ENCODE measurements at regions not wholly inside any gene's neighbourhood (a gene's known extent, or its start where the extent isn't known, plus 50 kb on each side); places are given as distances from the start of the nearest gene placed in this dataset.

DNA sequence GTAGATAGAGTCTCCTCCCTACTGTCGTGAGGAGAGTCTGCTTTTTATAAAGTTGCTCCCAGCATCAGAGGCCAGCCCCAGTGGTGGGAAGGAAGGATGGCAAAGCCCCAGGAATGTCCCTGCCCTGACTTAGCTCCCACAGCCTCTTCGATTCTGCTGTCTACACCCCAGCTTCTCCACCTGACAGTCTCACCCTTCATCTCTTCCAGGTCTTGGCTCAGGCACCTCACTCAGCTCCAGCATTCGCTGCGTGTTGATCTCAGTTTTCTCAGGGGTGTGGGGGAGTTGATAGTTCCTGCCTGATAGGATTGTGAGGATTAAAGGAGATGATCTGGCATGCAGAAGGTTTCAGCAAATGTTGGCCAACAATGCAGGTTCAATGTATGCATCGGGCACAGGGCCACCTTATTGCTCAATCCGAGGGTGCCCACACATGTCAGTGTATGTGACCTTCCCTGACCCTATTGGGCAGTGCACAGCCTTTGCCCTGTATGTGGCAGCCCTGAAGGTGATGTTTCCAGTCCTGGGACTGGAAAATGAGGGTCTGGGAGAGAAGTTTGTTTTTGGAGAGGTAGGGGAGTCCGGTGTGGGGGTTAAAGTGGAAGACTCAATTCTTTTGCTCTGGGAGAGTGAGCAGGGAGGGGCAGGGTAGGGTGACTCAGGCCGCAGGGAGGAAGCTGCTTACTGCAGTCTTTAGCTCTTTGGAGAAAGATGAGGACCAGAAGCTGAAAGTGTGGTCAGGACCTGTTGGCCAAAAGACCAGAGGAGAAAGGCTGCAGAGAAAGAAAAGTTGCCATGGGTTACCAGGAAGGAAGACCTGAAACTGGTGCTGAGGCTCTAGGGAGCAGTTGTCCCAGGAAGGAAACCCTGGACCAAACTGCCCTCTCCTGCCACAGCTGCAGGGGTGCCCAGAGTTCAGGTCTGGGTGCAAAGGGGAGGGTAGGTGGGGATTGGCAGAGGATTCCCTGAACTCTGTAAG lies 153.2 kb downstream of the MACROH2A1 start (continued):
- TF ChIP-seq, protein P1, sequence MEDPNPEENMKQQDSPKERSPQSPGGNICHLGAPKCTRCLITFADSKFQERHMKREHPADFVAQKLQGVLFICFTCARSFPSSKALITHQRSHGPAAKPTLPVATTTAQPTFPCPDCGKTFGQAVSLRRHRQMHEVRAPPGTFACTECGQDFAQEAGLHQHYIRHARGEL (CRISPR knock-in tag; IDR thresholded peaks at IDR 0.05): no peak
- TF ChIP-seq ADNP (CRISPR knock-in tag; IDR thresholded peaks at IDR 0.05) (no peak), THAP8 (CRISPR knock-in tag; IDR thresholded peaks at IDR 0.05; ENCODE audit: borderline replicate concordance) (no peak), GLI4 (CRISPR knock-in tag; IDR thresholded peaks at IDR 0.05; ENCODE audit: borderline replicate concordance) (no peak), HNRNPUL1 (IDR thresholded peaks at IDR 0.05; ENCODE audit: low read depth, low read length) (no peak), RFX1 (IDR thresholded peaks at IDR 0.05) (no peak), LCORL (IDR thresholded peaks at IDR 0.05) (no peak), LCORL (CRISPR knock-in tag; IDR thresholded peaks at IDR 0.05) (no peak), HOXA9 (CRISPR knock-in tag; IDR thresholded peaks at IDR 0.05; ENCODE audit: borderline replicate concordance) (no peak), AGO2 (optimal IDR thresholded peaks at IDR 0.05; ENCODE audit: low read depth, low read length) (no peak), CEBPG (CRISPR knock-in tag; IDR thresholded peaks at IDR 0.05) (peak; percentile 50), ZBTB21 (CRISPR knock-in tag; IDR thresholded peaks at IDR 0.05) (no peak)
- TF ChIP-seq, protein P2, sequence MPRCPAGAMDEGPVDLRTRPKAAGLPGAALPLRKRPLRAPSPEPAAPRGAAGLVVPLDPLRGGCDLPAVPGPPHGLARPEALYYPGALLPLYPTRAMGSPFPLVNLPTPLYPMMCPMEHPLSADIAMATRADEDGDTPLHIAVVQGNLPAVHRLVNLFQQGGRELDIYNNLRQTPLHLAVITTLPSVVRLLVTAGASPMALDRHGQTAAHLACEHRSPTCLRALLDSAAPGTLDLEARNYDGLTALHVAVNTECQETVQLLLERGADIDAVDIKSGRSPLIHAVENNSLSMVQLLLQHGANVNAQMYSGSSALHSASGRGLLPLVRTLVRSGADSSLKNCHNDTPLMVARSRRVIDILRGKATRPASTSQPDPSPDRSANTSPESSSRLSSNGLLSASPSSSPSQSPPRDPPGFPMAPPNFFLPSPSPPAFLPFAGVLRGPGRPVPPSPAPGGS (CRISPR knock-in tag; IDR thresholded peaks at IDR 0.05): no peak
- TF ChIP-seq, protein P3, sequence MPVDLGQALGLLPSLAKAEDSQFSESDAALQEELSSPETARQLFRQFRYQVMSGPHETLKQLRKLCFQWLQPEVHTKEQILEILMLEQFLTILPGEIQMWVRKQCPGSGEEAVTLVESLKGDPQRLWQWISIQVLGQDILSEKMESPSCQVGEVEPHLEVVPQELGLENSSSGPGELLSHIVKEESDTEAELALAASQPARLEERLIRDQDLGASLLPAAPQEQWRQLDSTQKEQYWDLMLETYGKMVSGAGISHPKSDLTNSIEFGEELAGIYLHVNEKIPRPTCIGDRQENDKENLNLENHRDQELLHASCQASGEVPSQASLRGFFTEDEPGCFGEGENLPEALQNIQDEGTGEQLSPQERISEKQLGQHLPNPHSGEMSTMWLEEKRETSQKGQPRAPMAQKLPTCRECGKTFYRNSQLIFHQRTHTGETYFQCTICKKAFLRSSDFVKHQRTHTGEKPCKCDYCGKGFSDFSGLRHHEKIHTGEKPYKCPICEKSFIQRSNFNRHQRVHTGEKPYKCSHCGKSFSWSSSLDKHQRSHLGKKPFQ (CRISPR knock-in tag; IDR thresholded peaks at IDR 0.05; ENCODE audit: insufficient replicate concordance): no peak
- TF ChIP-seq, protein P4, sequence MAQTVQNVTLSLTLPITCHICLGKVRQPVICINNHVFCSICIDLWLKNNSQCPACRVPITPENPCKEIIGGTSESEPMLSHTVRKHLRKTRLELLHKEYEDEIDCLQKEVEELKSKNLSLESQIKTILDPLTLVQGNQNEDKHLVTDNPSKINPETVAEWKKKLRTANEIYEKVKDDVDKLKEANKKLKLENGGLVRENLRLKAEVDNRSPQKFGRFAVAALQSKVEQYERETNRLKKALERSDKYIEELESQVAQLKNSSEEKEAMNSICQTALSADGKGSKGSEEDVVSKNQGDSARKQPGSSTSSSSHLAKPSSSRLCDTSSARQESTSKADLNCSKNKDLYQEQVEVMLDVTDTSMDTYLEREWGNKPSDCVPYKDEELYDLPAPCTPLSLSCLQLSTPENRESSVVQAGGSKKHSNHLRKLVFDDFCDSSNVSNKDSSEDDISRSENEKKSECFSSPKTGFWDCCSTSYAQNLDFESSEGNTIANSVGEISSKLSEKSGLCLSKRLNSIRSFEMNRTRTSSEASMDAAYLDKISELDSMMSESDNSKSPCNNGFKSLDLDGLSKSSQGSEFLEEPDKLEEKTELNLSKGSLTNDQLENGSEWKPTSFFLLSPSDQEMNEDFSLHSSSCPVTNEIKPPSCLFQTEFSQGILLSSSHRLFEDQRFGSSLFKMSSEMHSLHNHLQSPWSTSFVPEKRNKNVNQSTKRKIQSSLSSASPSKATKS (CRISPR knock-in tag; IDR thresholded peaks at IDR 0.05): no peak
- TF ChIP-seq, protein P5, sequence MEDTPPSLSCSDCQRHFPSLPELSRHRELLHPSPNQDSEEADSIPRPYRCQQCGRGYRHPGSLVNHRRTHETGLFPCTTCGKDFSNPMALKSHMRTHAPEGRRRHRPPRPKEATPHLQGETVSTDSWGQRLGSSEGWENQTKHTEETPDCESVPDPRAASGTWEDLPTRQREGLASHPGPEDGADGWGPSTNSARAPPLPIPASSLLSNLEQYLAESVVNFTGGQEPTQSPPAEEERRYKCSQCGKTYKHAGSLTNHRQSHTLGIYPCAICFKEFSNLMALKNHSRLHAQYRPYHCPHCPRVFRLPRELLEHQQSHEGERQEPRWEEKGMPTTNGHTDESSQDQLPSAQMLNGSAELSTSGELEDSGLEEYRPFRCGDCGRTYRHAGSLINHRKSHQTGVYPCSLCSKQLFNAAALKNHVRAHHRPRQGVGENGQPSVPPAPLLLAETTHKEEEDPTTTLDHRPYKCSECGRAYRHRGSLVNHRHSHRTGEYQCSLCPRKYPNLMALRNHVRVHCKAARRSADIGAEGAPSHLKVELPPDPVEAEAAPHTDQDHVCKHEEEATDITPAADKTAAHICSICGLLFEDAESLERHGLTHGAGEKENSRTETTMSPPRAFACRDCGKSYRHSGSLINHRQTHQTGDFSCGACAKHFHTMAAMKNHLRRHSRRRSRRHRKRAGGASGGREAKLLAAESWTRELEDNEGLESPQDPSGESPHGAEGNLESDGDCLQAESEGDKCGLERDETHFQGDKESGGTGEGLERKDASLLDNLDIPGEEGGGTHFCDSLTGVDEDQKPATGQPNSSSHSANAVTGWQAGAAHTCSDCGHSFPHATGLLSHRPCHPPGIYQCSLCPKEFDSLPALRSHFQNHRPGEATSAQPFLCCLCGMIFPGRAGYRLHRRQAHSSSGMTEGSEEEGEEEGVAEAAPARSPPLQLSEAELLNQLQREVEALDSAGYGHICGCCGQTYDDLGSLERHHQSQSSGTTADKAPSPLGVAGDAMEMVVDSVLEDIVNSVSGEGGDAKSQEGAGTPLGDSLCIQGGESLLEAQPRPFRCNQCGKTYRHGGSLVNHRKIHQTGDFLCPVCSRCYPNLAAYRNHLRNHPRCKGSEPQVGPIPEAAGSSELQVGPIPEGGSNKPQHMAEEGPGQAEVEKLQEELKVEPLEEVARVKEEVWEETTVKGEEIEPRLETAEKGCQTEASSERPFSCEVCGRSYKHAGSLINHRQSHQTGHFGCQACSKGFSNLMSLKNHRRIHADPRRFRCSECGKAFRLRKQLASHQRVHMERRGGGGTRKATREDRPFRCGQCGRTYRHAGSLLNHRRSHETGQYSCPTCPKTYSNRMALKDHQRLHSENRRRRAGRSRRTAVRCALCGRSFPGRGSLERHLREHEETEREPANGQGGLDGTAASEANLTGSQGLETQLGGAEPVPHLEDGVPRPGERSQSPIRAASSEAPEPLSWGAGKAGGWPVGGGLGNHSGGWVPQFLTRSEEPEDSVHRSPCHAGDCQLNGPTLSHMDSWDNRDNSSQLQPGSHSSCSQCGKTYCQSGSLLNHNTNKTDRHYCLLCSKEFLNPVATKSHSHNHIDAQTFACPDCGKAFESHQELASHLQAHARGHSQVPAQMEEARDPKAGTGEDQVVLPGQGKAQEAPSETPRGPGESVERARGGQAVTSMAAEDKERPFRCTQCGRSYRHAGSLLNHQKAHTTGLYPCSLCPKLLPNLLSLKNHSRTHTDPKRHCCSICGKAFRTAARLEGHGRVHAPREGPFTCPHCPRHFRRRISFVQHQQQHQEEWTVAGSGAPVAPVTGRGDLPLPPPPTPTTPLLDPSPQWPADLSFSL (CRISPR knock-in tag; IDR thresholded peaks at IDR 0.05): no peak

All from HepG2 (cell line).